Stomach (tissue), 8 donors: ENCODE measurements at regions not wholly inside any gene's neighbourhood (a gene's known extent, or its start where the extent isn't known, plus 50 kb on each side); places are given as distances from the start of the nearest gene placed in this dataset.

Experiments used
- DNase-seq, 2 donors: peaks; one replicate each; pipeline versions ENCODE4 v3.0.0 to v3.0.0-alpha.2; 2013 to 2019
- H3K27ac ChIP-seq, 5 donors: fragments of 200-600 bp in 4 of 5; sonication (generic) in 4 of 5; one replicate each; pipeline ENCODE4 v1.5.1; 2013 to 2019; ENCODE audit warnings: mild to moderate bottlenecking in 1 of 5, moderate library complexity in 1 of 5
- H3K27me3 ChIP-seq, 3 donors: fragments of 200-600 bp; sonication (generic); one replicate each; pipeline ENCODE4 v1.5.1; 2017 to 2019; ENCODE audit warnings: mixed run types in 1 of 3
- H3K36me3 ChIP-seq, 4 donors: fragments of 200-600 bp; sonication (generic); 1 replicate in 3 of 4; 2 replicates in 1 of 4; pipeline ENCODE4 v1.5.1; 2016 to 2019
- H3K4me1 ChIP-seq, 4 donors: fragments of 200-600 bp; sonication (generic); one replicate each; pipeline ENCODE4 v1.5.1; 2016 to 2019
- H3K4me3 ChIP-seq, 4 donors: fragments of 200-600 bp; sonication (generic) in 3 of 4; one replicate each; pipeline ENCODE4 v1.5.1; 2016 to 2019; ENCODE audit warnings: mild to moderate bottlenecking in 1 of 4
- H3K9me3 ChIP-seq, 4 donors: fragments of 200-600 bp; sonication (generic); one replicate each; pipeline ENCODE4 v1.5.1; 2016 to 2019
- EP300 ChIP-seq: sonication (generic); formaldehyde crosslinking; IDR thresholded peaks from one replicate; pipeline ENCODE4 v1.6.1; 2017; ENCODE audit warnings: antibody characterized with exemption
- POLR2A ChIP-seq, 4 donors: fragments of 450-650 bp; IDR thresholded peaks; one replicate each; pipeline ENCODE4 v1.6.1; 2016; ENCODE audit warnings: antibody characterized with exemption in 4 of 4, control low read depth in 2 of 4, mild to moderate bottlenecking in 1 of 4, moderate library complexity in 1 of 4
- POLR2AphosphoS5 ChIP-seq, 3 donors: sonication (generic); formaldehyde crosslinking; IDR thresholded peaks; one replicate each; pipeline ENCODE4 v1.6.1; 2016; ENCODE audit warnings: antibody characterized with exemption in 3 of 3
- WGBS, 5 donors: extraction: QIAGEN DNeasy Blood & Tissue Kit in 3 of 5; methylation state at CpG; one replicate each; pipeline versions ENCODE4 v1.1.5 to v1.1.7; 2013 to 2018; 5-methylcytosine and 5-hydroxymethylcytosine counted together
- intact Hi-C: fragments of 100-400 bp; cut with DNase I; formaldehyde crosslinking; loops from one replicate; pipeline ENCODE4 v1.15.1; 2023; ENCODE audit warnings: low total_unique reads
- TF ChIP-seq, protein P1 (sequence below), 7 experiments: fragments of 450-650 bp in 4 of 7; fragments of 200-600 bp in 3 of 7; sonication (generic) in 3 of 7; IDR thresholded peaks; one replicate each; pipeline ENCODE4 v1.5.1; 2016 to 2019; ENCODE audit warnings: antibody characterized with exemption in 7 of 7, control low read depth in 2 of 7, mild to moderate bottlenecking in 1 of 7
- donor health status: healthy with polysubstance abuse.
- donor health status: Bipolar disorder and iron deficiency.
- donor health status: healthy.

GRCh38 chr7:156006024-156006423 lies 193.8 kb upstream of the SHH start:
- intact Hi-C loops = no loop called here
- Histone ChIP-seq H3K27me3 (no peaks in the 10 kb centered on the region), H3K9me3 (no peaks in the 10 kb centered on the region), H3K27ac (no peak overlapping the region), H3K4me1 (no peaks in the 10 kb centered on the region), H3K36me3 (no peaks in the 10 kb centered on the region), H3K4me3 (no peak overlapping the region)
- WGBS, 5 donors = 78 to 86% (median 84%) methylated on average over 3 of the region's 3 CpGs
- DNase-seq = no peak
- TF ChIP-seq, protein P1, sequence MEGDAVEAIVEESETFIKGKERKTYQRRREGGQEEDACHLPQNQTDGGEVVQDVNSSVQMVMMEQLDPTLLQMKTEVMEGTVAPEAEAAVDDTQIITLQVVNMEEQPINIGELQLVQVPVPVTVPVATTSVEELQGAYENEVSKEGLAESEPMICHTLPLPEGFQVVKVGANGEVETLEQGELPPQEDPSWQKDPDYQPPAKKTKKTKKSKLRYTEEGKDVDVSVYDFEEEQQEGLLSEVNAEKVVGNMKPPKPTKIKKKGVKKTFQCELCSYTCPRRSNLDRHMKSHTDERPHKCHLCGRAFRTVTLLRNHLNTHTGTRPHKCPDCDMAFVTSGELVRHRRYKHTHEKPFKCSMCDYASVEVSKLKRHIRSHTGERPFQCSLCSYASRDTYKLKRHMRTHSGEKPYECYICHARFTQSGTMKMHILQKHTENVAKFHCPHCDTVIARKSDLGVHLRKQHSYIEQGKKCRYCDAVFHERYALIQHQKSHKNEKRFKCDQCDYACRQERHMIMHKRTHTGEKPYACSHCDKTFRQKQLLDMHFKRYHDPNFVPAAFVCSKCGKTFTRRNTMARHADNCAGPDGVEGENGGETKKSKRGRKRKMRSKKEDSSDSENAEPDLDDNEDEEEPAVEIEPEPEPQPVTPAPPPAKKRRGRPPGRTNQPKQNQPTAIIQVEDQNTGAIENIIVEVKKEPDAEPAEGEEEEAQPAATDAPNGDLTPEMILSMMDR (IDR thresholded peaks at IDR 0.05) = no peak
- TF ChIP-seq POLR2A (IDR thresholded peaks at IDR 0.05) = no peak
- TF ChIP-seq POLR2AphosphoS5 (IDR thresholded peaks at IDR 0.05) = no peak
- TF ChIP-seq EP300 = no peak

DNA sequence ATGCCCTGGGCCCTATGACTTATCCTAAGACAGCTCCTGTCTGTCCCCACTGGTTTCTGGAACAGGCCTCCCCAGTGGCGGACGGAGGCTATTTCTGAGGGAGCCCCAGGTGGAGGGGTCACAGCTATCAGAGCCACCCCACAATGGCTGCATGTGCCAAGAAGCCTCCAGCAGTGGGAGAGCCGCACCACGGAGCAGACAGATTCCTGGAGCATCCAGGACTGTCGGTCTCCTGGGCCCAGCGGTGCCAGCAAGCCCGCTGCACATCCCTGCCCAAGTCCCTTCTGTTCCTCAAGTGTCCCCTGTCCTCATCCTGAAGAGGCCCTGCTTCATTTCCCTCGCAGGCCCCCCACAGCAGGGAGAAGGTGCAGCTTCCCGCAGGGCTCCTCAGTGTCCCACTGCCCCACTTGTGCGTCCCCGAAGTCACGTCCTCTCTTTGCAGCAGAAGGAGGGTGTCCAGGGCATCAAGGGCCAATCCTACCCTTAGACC lies 193.0 kb upstream of the SHH start:
- H3K9me3 ChIP-seq = no peaks in the 10 kb centered on the region
- H3K36me3 ChIP-seq = no peaks in the 10 kb centered on the region
- H3K27me3 ChIP-seq = no peaks in the 10 kb centered on the region
- no peak for TF ChIP-seq EP300
- TF ChIP-seq, protein P1 (IDR thresholded peaks at IDR 0.05) = no peak
- no peak for TF ChIP-seq POLR2AphosphoS5 (IDR thresholded peaks at IDR 0.05)
- TF ChIP-seq POLR2A (IDR thresholded peaks at IDR 0.05) = no peak
- H3K27ac ChIP-seq = no peak overlapping the region
- H3K4me1 ChIP-seq = no peaks in the 10 kb centered on the region
- no peak overlapping the region for H3K4me3 ChIP-seq
- WGBS, 5 donors = 90 to 99% (median 95%) methylated on average over 6 to 12 of the region's 12 CpGs
- peak in 1 of 2 donors; percentile 23 for DNase-seq
- intact Hi-C loops = no loop called here

DNA sequence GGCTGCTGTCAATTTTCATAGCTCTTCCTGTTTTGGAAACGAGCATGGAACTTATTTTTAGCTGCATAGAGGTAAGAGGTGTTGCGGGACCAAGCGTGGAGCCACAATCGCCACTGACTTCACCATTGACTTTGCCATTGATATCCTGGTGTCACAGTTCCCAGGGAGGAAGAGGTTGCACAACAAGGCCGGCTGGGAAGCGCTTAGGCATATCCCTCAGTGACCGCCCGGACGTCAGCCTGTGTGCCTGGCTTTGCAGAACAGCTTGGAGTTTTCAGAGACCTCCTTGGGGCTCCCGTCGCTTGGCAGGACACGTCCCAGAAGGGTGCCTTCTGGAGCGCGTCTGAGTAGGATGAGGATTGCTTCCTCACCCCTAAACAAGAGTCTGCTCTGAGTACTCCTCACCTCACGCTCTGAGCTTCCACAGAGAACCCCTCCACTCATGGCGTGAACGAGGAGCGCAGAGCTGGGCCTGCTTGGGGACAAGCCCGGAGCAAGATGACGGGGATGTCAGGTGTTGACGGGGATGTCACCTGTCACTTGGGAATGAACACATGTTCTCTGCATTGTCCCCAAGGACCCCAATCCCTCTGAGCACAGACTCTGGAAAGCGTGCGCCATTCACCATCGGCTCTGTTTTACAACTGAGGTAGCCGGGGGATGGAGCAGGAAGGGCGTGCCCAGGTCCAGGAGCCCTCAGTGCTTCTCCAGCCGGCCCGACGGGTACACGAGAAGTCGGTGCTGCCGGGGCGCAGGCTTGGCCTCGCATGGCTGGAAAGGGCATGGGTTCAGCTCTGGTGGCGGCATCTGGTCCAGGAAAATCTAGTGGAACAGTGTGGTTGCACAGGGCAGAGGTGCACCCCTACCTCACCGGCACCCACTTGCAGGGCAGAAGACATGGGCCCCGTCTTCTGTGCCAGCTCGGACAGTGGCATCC lies 192.3 kb upstream of the SHH start:
- no peaks in the 10 kb centered on the region for H3K4me1 ChIP-seq
- 88 to 92% (median 90%) methylated on average over 22 to 38 of the region's 38 CpGs for WGBS, 5 donors
- H3K27ac ChIP-seq = no peak overlapping the region
- TF ChIP-seq EP300 (no peak), POLR2A (IDR thresholded peaks at IDR 0.05) (no peak), POLR2AphosphoS5 (IDR thresholded peaks at IDR 0.05) (no peak)
- TF ChIP-seq, protein P1 (IDR thresholded peaks at IDR 0.05) = no peak
- DNase-seq = peak in 1 of 2 donors; percentile 20
- no peaks in the 10 kb centered on the region for H3K9me3 ChIP-seq
- H3K4me3 ChIP-seq = no peak overlapping the region
- peaks cover 0 to 4% (median 0%) of the 10 kb centered on the region in 3 donors for H3K27me3 ChIP-seq
- intact Hi-C loops = no loop called here
- no peaks in the 10 kb centered on the region for H3K36me3 ChIP-seq

DNA sequence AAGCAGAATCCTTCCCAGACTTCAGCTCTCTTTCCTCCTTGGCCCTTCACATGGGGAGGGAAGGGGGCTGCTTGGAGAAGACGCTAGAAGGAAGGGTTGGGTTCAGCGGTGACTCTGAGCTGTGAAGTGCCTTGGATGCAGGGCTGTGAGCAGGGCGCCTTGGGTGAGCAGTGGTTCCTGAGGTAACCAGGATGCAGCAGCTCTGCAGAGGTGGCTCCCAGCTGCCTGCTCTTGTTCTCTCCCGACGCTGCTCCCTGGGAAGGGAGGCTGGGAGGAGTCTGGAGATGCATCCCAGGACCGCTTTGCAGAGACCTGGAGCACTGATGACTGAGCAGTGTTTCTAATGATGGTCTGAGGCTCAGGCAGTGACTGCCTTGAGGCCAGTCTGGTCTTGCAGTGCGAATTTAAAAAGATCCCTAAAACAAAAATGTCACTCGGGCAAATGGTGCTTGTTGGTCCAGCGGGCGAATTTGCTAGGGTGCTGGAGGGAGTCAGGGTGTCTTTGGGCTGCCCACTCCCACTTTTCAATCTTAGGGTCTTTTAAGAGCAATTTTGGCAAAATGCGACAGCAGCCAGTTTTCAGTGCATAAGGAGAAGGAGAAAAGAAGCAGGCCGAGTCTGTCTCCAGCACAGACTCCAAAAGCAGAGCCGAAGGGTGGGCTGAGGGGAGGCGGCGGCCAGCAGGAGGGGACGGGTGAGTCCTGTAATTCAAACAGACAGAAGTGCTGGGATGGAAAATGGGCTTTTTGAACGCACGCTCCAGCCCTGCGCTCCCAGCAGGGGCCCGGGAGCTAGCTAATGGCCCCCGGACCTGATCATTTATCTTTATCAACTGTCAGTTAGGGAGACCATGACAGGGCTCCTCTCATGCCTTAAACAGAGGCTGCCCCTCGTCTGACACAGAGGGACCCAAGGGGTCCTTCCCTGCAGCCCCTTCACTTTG lies 191.2 kb upstream of the SHH start:
- Histone ChIP-seq H3K36me3 (no peaks in the 10 kb centered on the region), H3K4me3 (no peak overlapping the region), H3K9me3 (no peaks in the 10 kb centered on the region), H3K4me1 (no peaks in the 10 kb centered on the region), H3K27ac (no peak overlapping the region), H3K27me3 (peaks cover 0 to 15% (median 0%) of the 10 kb centered on the region in 3 donors)
- TF ChIP-seq, protein P1 (IDR thresholded peaks at IDR 0.05) = no peak
- TF ChIP-seq EP300 = no peak
- no peak for TF ChIP-seq POLR2A (IDR thresholded peaks at IDR 0.05)
- TF ChIP-seq POLR2AphosphoS5 (IDR thresholded peaks at IDR 0.05) = no peak
- intact Hi-C loops = no loop called here
- WGBS, 5 donors = 72 to 82% (median 78%) methylated on average over 20 to 22 of the region's 22 CpGs
- DNase-seq = no peak
